HepG2 (cell line): ENCODE measurements at regions not wholly inside any gene's neighbourhood (a gene's known extent, or its start where the extent isn't known, plus 50 kb on each side); places are given as distances from the start of the nearest gene placed in this dataset.

Experiments
- ATAC-seq: fragments of 200-7000 bp; cut with Tn5 transposase; 3 replicates; pipeline ENCODE4 v1.9.1; 2020; ENCODE audit warnings: mild to moderate bottlenecking, moderate library complexity
- BruUV-seq: library from RNA; stranded (reverse); fragments of 400-500 nt; replicated peaks from 2 replicates; lab custom pipeline; 2021; lab: Mats Ljungman, UMichigan
- CTCF ChIA-PET: fragments of 300-600 bp; formaldehyde crosslinking; extraction: SDS; loops from one replicate; lab custom pipeline; 2021; ENCODE audit warnings: low total read pairs, inconsistent platforms, low intra/inter-chr PET ratio; lab: Yijun Ruan, JAX
- POLR2A ChIA-PET: fragments of 350-600 bp; sonication (Branson Sonifier 250); formaldehyde crosslinking; loops from one replicate; lab custom pipeline; 2020; ENCODE audit warnings: antibody characterized with exemption, inconsistent platforms; lab: Yijun Ruan, JAX
- DNase-seq: peaks from one replicate; pipeline ENCODE4 v3.0.0-alpha.2; 2015; ENCODE audit warnings: low spot score
- FAIRE-seq: peaks from 3 replicates; lab custom pipeline; 2011; peaks lifted over from hg19 to GRCh38; lab: Jason Lieb, UNC
- H2AFZ ChIP-seq: one replicate; pipeline ENCODE4 v1.6.1; 2011; ENCODE audit warnings: low read length, inconsistent platforms
- H3K27ac ChIP-seq: fragments of 300-600 bp; 3 replicates; pipeline ENCODE4 v1.8.0; 2011; ENCODE audit warnings: mixed run types, mild to moderate bottlenecking, mixed read lengths, low read length, inconsistent platforms; ENCODE audit not compliant: insufficient read depth; ENCODE audit errors: extremely low read length
- H3K27me3 ChIP-seq, 2 experiments: fragments of 200-600 bp in 1 of 2; 2 replicates in 1 of 2; 3 replicates in 1 of 2; pipeline versions ENCODE4 v1.6.0 to v1.8.0; 2011; ENCODE audit warnings: low read length in 2 of 2, mild to moderate bottlenecking in 2 of 2, moderate library complexity in 2 of 2, inconsistent platforms in 1 of 2; ENCODE audit not compliant: insufficient read depth in 2 of 2, control insufficient read depth in 1 of 2
- H3K36me3 ChIP-seq, 2 experiments: fragments of 200-600 bp in 1 of 2; replicated peaks in 1 of 2; 2 replicates in 1 of 2; 3 replicates in 1 of 2; pipeline versions ENCODE4 v1.5.1 to v1.8.0; 2011; ENCODE audit warnings: low read length in 2 of 2, inconsistent platforms in 1 of 2; ENCODE audit not compliant: insufficient read depth in 2 of 2, control insufficient read depth in 1 of 2
- H3K4me1 ChIP-seq: 2 replicates; pipeline ENCODE4 v1.5.1; 2012; ENCODE audit warnings: low read length, inconsistent platforms; ENCODE audit not compliant: insufficient read depth
- H3K4me2 ChIP-seq: 2 replicates; pipeline ENCODE4 v1.6.0; 2011; ENCODE audit warnings: low read depth, low read length, inconsistent platforms
- H3K4me3 ChIP-seq, 3 experiments: fragments of 200-600 bp in 1 of 3; sonication (generic), shearing (Covaris generic) in 1 of 3; replicated peaks in 1 of 3; 2 replicates each; pipeline ENCODE4 v1.5.1; 2011 to 2016; ENCODE audit warnings: low read length in 3 of 3, inconsistent platforms in 2 of 3, low read depth in 2 of 3, mild to moderate bottlenecking in 2 of 3, control low read depth in 1 of 3, mixed read lengths in 1 of 3; ENCODE audit not compliant: insufficient read depth in 1 of 3
- H3K79me2 ChIP-seq: one replicate; pipeline ENCODE4 v1.6.1; 2011; ENCODE audit warnings: low read length, inconsistent platforms; ENCODE audit not compliant: insufficient read depth
- H3K9ac ChIP-seq: 2 replicates; pipeline ENCODE4 v1.6.0; 2011; ENCODE audit warnings: mild to moderate bottlenecking, low read depth, low read length, inconsistent platforms; ENCODE audit not compliant: insufficient read depth
- H3K9me3 ChIP-seq: 2 replicates; pipeline ENCODE4 v1.5.1; 2012; ENCODE audit warnings: mild to moderate bottlenecking, low read length
- H4K20me1 ChIP-seq: 2 replicates; pipeline ENCODE4 v1.6.0; 2011; ENCODE audit warnings: inconsistent platforms, mild to moderate bottlenecking, low read length, moderate library complexity; ENCODE audit not compliant: insufficient read depth
- ATM ChIP-seq: fragments of 450-650 bp; IDR thresholded peaks from 2 replicates; pipeline ENCODE4 v1.7.1; 2017; ENCODE audit warnings: mild to moderate bottlenecking, borderline replicate concordance
- BORCS8-MEF2B ChIP-seq: sonication (generic); formaldehyde crosslinking; IDR thresholded peaks from 2 replicates; pipeline ENCODE4 v1.8.0; 2022; ENCODE audit warnings: mild to moderate bottlenecking, missing genetic modification reagents
- CHD4 ChIP-seq: fragments of 200-600 bp; sonication (generic); IDR thresholded peaks from 2 replicates; pipeline ENCODE4 v1.7.0; 2017; ENCODE audit warnings: mild to moderate bottlenecking, low read length, borderline replicate concordance
- DBP ChIP-seq: sonication (generic); formaldehyde crosslinking; IDR thresholded peaks from 2 replicates; pipeline ENCODE4 v1.4.0; 2020; ENCODE audit warnings: missing genetic modification reagents; ENCODE audit errors: not compliant biosample characterization
- EEA1 ChIP-seq: sonication (generic); formaldehyde crosslinking; IDR thresholded peaks from 2 replicates; pipeline ENCODE4 v1.5.1; 2020; ENCODE audit warnings: mild to moderate bottlenecking, missing genetic modification reagents, borderline replicate concordance
- MXI1 ChIP-seq: IDR thresholded peaks from 3 replicates; pipeline ENCODE4 v1.6.1; 2012; ENCODE audit warnings: low read depth, low read length, inconsistent platforms, borderline replicate concordance
- SP5 ChIP-seq: IDR thresholded peaks from 2 replicates; pipeline ENCODE4 v1.6.1; 2016; ENCODE audit warnings: low read depth, borderline replicate concordance
- TBX3 ChIP-seq: fragments of 450-650 bp; IDR thresholded peaks from 2 replicates; pipeline ENCODE4 v1.6.1; 2017; ENCODE audit warnings: antibody characterized with exemption, mild to moderate bottlenecking, inconsistent platforms, borderline replicate concordance
- THAP9 ChIP-seq: sonication (generic); formaldehyde crosslinking; IDR thresholded peaks from 2 replicates; pipeline ENCODE4; 2020; ENCODE audit warnings: missing genetic modification reagents, mild to moderate bottlenecking, borderline replicate concordance
- THYN1 ChIP-seq: sonication (generic); formaldehyde crosslinking; IDR thresholded peaks from 2 replicates; pipeline ENCODE4 v1.8.1; 2023; ENCODE audit warnings: low read depth, mild to moderate bottlenecking, moderate library complexity, missing genetic modification reagents, borderline replicate concordance
- TOE1 ChIP-seq: sonication (generic); formaldehyde crosslinking; IDR thresholded peaks from 2 replicates; pipeline ENCODE4 v1.4.0; 2020; ENCODE audit warnings: mild to moderate bottlenecking, missing genetic modification reagents
- ZBTB7B ChIP-seq: sonication (generic); formaldehyde crosslinking; IDR thresholded peaks from 2 replicates; pipeline ENCODE4 v1.4.0; 2020; ENCODE audit warnings: missing genetic modification reagents
- ZNF251 ChIP-seq: sonication (generic); formaldehyde crosslinking; IDR thresholded peaks from 2 replicates; pipeline ENCODE4 v1.9.0; 2021; ENCODE audit warnings: mild to moderate bottlenecking, missing genetic modification reagents
- ZNF414 ChIP-seq: sonication (generic); formaldehyde crosslinking; IDR thresholded peaks from 2 replicates; pipeline ENCODE4 v1.5.0; 2020; ENCODE audit warnings: missing genetic modification reagents
- ZNF432 ChIP-seq: sonication (generic); formaldehyde crosslinking; IDR thresholded peaks from 2 replicates; pipeline ENCODE4 v1.5.0; 2020; ENCODE audit warnings: missing genetic modification reagents, mild to moderate bottlenecking, borderline replicate concordance
- ZNF503 ChIP-seq: sonication (generic); formaldehyde crosslinking; IDR thresholded peaks from 2 replicates; pipeline ENCODE4 v1.4.0; 2020; ENCODE audit warnings: missing genetic modification reagents
- ZNF562 ChIP-seq: sonication (generic); formaldehyde crosslinking; IDR thresholded peaks from 2 replicates; pipeline ENCODE4 v1.8.0; 2022; ENCODE audit warnings: missing genetic modification reagents, borderline replicate concordance
- ZSCAN25 ChIP-seq: sonication (generic); formaldehyde crosslinking; IDR thresholded peaks from 2 replicates; pipeline ENCODE4 v1.8.0; 2022; ENCODE audit warnings: mild to moderate bottlenecking, missing genetic modification reagents
- ZZZ3 ChIP-seq: sonication (generic); formaldehyde crosslinking; IDR thresholded peaks from 2 replicates; pipeline ENCODE4 v1.4.0; 2020; ENCODE audit warnings: missing genetic modification reagents, mild to moderate bottlenecking, borderline replicate concordance
- WGBS: methylation state at CpG from one replicate; pipeline ENCODE4 v1.1.6; 2017; ENCODE audit warnings: low lambda C conversion rate; 5-methylcytosine and 5-hydroxymethylcytosine counted together
- in situ Hi-C: cut with HindIII; loops from 2 replicates; pipeline ENCODE4 v1.10.0; 2017; ENCODE audit warnings: low pct_unique_long_range_greater_than_20kb; ENCODE audit not compliant: extremely low pct_ligation_motif_present
- intact Hi-C: fragments of 100-400 bp; cut with micrococcal nuclease; formaldehyde crosslinking; loops from one replicate; pipeline ENCODE4 v1.10.0; 2022; ENCODE audit not compliant: unreplicated experiment

- TF ChIP-seq EEA1 (CRISPR knock-in tag) (no peak), THAP9 (CRISPR knock-in tag) (no peak)
Measured at GRCh38 chr15:37481126-37481525, 380.8 kb upstream of the MEIS2 start (continued).

GRCh38 chr15:37483779-37484178 is 383.4 kb upstream of the MEIS2 start:
- no peaks in the 10 kb centered on the region for H3K79me2 ChIP-seq
- FAIRE-seq (no peak), ATAC-seq (no peak), DNase-seq (no peak)
- H3K36me3 ChIP-seq: no peaks in the 10 kb centered on the region
- H2AFZ ChIP-seq: no peak overlapping the region
- ChIA-PET POLR2A (no interaction called here), CTCF (no interaction called here)
- no peak overlapping the region for H3K9ac ChIP-seq
- in situ Hi-C loops (no loop called here), intact Hi-C loops (no loop called here)
- 0% methylated on average over 4 of the region's 6 CpGs for WGBS
- no peaks in the 10 kb centered on the region for H3K27me3 ChIP-seq
- no TSS peak for BruUV-seq
- no peaks in the 10 kb centered on the region for H4K20me1 ChIP-seq
- H3K4me1 ChIP-seq: no peaks in the 10 kb centered on the region
- H3K4me3 ChIP-seq: no peak overlapping the region
- peaks cover 57% of the 10 kb centered on the region for H3K9me3 ChIP-seq
- H3K4me2 ChIP-seq: no peak overlapping the region
- no peak overlapping the region for H3K27ac ChIP-seq
- TF ChIP-seq TOE1 (CRISPR knock-in tag): no peak
- TF ChIP-seq ZNF251 (CRISPR knock-in tag): no peak
- TF ChIP-seq THYN1 (CRISPR knock-in tag): no peak
- TF ChIP-seq ZZZ3: no peak
- no peak for TF ChIP-seq ZNF432 (CRISPR knock-in tag)
- no peak for TF ChIP-seq BORCS8-MEF2B (CRISPR knock-in tag)
- no peak for TF ChIP-seq ATM
- TF ChIP-seq ZSCAN25: no peak
- TF ChIP-seq ZBTB7B: no peak
- no peak for TF ChIP-seq ZNF562
- TF ChIP-seq DBP (CRISPR knock-in tag): no peak
- TF ChIP-seq TBX3: no peak
- no peak for TF ChIP-seq MXI1
- no peak for TF ChIP-seq ZNF503 (CRISPR knock-in tag)
- no peak for TF ChIP-seq SP5 (CRISPR knock-in tag)
- no peak for TF ChIP-seq ZNF414 (CRISPR knock-in tag)
- TF ChIP-seq CHD4: no peak
